NCI-H1436 (cell line): ENCODE measurements at regions not wholly inside any gene's neighbourhood (a gene's known extent, or its start where the extent isn't known, plus 50 kb on each side); places are given as distances from the start of the nearest gene placed in this dataset.

Experiments
- DNase-seq: peaks from one replicate; lab custom pipeline; 2025; lab: John Stamatoyannopoulos, UW

DNA sequence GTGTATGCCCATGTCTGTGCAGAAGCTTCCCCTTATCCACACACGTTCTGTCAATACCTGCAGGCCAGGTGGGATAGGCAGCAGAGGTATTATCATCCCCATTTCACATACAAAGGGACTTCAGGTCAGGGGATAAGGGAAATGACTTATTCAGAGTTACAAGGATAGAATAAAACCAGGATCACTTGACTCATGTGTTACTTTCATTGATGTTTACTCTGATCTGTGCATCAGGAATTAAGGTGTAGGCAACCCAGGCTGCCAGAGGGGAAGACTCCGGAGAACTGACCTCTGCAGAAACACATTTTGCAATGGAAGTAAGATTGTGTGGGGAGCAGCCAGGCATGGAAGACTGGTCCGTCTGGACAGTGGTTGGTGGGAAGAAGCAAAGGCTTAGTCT is 74.2 kb upstream of the FSTL4 start:
- no peak for DNase-seq

DNA sequence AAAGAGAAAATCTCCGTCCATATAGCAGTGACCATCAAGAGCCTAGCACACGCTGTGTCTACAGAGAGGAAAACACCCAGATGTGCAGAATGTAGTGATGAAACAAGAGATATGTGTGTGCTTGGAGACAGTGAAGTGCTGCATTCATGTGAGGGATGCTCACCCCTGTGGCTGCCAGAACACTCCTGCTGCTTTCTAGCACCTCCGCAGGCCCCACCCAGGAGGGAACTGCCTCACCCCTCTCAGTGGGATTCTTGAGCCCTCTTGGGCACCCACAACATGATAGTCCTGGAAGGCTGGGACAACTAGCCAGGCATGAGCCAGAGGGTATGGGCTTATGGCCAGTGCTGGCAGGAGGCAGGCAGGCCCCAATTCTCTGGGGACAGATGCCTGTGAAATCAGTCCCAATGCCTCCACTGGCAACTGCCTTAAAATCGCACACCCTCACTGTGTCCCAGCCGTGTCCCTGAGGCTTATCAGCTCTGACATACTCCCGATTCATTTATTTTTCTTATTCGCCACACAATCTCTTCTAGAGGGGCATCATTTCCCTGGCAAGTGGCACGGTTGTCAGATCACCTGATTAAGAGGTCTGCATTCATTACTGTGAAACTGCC is 73.2 kb upstream of the FSTL4 start:
- DNase-seq: no peak

DNA sequence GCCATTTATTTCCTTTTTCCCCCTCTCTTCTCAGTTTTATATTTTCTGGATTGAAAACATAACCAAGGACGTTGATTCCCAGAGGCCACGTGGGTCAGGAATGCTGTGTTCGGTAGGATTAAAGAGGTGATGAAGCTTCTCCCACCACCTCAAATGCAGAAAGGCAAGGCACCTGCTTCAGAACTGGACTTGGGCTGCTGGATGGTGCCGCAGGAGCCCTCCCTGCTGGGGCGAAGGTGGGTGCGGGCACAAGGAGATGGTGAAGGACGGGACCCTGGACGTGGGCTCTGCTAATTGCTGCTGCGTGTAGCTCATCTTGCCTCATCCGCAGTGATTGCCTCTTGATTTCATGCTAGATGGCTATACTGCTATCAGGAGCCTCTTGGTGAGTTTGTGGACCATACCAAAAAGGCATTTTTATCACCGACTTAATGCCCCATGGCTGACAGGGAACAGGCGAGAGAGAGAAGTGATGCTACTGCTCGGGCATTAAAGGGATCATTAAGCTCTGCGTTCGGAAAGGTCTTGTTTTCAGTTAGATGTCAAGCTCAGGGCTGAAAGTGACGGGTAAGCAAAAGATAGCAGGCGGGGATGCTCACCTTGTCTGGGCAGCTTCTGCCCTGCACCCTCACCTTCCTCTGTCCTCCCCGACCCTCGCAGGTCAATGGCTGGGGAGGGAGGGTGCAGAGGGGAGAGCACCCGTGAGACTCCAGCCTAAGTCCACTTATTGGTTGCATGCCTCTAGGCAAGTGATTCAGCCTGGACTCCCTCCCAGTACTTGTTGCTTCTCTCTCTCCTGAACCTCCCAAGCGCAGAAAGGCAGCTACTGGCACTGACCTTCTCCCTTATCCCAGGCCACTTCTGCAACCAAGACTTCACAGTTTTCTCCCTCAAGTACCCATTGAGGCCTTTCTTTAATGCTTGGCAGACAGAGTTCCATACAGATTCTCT is 71.6 kb upstream of the FSTL4 start:
- no peak for DNase-seq

DNA sequence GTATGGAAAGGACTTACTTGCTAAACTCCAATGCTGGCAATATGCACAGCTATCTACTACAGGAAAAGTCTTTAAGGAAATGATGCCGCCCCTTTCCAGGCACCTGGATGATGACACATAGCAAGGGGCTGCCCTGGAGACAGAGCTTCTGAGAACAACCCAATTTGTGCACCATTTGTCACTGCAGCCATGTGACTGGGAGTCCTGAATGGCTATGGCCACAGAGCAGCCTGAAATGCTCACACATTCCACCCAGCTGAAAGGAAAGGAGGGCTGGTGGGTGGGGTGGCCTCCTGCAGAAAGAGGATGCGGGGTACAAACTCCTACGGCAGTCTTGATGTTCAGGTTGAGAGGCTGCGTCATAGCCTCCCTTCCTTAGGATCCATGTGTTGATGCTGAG is 70.1 kb upstream of the FSTL4 start:
- no peak for DNase-seq

DNA sequence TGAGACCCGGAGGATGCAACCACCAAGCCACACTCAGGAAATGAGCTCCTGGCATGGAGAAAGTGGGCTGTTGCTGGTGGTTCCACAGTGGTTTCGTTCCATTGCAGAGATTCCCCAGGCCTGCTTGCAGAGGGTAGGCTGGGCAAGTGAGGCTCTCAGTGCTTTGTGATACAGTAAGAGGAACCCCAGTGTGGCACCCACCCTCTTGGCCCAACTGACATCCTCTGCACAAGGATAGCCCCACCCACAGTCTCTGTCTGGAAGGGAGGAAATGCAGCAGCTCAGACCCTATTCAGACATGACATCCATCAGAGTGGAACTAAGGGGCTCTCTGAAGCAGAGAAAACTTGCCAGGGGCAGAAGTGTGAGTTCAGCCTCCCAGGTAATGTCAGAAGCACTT is 69.6 kb upstream of the FSTL4 start:
- no peak for DNase-seq

DNA sequence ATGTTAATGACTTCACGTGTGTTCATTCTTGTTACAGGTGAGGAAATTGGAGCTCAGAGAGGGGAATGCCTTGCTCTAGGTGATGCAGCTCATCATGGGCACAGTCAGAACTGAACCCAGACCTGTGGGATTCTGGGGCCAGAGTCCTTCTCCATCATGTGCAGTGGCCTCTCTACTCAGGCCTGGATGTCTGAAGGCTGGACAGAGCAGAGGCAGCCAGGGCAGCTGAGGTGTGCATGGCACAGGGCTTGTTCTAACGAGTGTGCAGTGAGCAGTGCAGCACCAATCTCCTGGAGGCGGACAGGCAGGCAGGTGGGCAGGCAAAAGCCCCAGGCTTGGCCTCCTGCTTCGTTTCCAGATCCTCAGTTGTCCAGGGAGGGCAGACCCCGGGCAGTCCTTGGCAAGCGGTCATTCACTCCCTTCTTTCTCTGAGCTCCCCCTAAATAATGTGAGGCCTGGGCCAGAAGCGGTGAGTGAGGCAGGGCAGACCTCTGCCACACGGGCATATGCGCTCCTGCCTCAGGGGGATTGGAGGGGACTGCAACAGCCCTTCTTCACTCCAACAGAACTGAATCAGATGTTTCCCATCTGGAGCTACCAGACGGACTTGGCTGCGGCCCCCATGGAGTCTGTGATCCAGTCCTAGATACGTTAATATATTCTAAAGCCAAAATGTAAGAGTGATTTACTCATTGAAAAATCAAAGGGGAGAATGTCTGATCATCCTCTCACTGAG is 68.7 kb upstream of the FSTL4 start:
- DNase-seq: no peak

DNA sequence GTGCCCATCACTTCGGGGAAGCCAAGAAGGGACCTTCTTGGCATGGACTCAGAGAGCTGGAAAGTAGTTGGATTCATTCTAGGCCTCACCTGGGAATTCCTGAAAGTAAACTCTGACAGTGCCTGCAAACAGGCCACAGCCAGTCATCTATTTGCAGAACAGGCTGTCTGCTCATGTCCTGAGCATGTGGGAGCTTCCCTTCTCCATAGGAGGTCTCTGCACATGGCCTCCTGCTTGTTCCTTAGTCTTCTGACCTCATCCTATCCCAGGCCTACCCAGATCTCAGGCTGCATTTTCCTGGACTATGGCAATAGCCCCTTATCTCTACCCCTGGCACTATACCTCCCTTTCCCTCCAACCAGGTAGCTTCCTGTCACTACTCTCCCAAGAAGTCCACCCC is 67.2 kb upstream of the FSTL4 start:
- no peak for DNase-seq

DNA sequence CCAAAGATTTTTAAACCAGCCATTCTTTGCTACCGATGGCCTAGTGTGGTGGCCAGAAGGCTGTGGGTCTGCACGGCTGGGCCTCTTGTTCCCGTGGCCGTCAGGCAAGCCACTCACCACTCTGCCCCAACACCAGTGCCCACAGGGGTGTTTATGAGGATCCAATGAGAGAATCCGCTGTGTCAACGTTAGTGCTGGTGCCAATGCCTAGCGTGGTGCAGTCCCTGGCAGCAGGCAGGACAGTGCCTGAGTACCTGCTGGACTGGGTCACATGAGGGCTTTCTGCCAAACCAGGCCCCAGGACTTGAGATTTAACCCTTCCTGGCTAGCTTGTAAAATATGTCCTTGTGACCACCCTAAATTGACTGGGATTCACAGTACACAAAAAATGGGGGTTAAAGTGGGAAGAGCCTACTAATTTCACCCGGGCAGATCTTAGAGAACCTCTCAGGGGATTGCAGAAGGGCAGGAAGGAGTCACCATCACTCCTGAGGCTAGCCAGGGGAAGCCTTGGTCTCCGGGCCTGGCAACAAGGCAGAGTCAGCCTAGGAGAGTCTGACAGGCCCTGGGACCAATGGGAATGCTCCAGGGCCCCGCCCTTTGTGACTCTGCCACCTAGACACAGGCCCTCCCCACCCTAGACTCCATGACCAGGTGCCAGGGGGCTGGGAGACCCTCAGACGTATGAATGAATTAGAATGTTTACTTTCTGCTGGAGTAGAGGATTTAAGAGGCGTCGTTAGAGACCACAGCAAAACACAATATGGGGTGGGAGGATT is 63.2 kb upstream of the FSTL4 start:
- no peak for DNase-seq

DNA sequence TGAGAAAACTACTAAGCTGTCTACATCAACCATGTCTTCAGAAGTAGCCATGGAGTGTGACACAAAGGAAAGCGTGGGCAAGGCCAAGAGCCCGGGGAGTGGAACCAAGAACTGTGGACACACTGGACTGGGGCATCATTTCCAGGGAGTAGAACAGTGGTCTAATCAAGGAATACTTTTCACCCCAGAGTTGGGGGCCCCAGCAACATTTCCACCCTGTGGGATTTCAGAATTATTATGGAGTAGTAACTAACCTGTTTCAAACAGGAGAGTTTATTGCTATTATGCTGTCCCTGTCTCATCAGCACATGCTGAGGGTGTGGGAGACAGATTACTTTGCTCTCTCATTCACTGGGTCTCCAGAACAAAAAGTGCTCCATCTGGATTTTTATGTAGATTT is 58.0 kb upstream of the FSTL4 start:
- DNase-seq: no peak

DNA sequence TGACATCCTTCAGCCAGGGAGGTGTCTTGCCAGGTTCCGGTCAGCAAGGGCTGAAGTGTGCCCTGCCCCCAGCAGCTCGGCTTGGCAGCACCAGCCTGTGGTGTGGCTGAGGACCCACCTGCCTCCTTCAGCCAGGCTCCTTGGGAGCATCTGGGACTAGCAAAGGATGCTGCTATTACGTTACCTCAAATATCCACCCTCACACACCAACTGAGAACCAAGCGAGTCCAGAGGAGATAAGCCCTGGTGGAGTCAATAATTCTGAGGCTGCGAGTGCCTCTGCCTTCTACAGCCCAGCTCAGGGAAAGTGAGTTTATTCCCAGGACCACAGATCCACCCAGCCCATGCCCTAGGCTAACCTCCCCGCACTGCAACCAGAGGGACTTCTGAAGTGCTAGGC is 57.1 kb upstream of the FSTL4 start:
- DNase-seq: no peak

DNA sequence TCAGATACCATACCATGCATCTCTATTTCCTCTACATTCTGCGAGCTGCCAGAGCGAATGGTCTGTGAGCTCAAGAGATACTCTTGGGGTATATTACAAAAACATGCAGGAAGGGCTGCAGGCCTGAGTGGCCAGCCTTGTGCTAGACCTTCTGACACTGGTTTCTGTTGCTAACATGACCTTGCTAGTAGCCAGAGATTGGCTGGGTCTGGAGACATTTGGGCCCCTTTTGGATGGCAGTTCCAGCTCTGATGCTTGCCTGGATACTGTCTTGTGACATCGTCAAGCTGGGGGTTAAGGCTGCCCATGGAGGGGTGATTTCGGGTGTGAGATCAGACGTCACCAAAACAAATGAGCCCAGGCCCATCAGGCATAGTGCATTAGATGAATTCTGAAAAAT is 56.1 kb upstream of the FSTL4 start:
- no peak for DNase-seq

DNA sequence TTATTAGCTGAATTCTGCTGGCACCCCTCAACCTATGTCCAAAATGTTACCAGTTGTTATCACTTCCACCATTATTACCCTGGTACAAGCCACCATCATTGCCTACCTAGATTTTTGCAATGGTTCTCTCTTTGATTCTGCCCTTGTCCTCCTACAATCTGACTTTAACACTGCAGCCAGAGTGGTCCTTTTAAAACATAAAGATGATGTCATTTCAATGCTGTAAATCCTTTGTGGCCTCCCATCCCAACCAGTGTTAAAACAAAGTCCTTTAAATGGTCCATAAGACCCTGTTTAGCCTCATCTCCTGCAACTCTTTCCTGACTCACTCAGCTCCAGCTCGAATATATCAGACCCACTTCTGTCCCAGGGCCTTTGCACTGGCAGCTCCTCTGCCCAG is 54.9 kb upstream of the FSTL4 start:
- no peak for DNase-seq

DNA sequence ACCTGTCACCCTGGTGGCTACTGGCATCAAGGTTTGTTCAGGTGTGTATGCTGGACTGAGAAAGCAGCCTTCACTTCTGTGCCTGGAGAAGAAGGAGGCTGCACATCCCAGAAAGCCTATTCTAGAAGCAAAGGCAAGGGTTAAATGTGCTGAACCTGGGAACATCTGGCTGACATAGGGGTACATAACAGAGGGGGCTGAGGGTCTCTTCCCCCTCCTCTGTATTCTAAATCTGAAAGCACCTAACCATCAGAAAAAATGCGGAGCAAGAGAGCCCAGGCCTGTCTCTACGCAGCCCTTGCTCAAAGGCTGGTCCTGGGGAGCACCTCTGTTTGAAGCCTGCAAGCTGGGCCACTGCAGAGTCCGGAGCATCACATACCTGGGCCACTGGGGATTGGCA is 53.2 kb upstream of the FSTL4 start:
- no peak for DNase-seq

DNA sequence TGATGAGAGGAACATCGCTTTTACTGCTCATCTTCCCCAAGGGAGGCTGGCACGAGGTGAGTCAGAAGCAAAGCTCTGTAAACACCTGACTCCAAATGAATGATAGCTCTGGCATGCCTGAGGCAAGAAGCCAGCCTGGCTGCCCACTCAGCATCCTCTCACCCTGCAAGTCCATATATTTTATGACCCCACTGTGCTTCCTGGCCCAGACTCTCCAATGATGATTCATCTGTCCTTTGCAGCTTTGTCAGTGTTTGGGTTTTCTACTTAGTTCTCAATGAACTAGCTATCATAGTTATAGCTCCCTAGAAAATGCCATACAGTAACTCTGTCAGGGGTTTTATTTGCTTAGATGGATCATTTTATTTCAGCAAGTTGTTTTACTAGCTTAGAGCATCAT is 52.1 kb upstream of the FSTL4 start:
- DNase-seq: no peak

DNA sequence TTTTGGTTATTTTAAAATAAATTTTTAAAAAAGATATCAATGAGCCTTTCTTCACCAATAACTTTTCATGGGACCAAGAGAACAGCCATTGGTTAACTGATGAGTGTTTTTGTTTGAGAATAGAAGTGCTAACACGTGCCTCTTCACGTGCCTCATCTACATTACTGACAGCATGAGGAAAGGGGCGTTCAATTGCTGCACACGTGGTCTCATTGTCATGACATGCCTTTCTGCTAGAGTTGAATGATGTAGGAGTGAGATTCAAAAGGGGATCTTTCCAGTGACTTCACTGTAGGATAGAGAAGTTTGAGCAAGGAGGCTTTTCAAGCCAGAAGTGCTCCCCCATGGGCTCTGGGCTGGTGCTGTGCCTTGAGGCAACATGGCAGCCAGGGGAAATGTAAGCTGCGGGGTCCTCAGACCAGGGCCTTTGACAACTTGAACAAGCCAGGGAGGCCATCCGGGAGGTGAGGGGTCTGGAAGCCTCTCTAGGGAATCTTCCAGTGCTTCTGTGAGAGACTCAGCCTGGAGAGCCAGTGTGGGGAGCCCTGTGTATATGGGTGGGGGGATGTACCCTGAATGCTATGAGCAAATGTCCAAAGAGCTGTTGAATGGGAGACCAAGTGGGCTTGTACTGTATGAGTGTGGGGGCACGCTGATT is 51.2 kb upstream of the FSTL4 start:
- DNase-seq: no peak

DNA sequence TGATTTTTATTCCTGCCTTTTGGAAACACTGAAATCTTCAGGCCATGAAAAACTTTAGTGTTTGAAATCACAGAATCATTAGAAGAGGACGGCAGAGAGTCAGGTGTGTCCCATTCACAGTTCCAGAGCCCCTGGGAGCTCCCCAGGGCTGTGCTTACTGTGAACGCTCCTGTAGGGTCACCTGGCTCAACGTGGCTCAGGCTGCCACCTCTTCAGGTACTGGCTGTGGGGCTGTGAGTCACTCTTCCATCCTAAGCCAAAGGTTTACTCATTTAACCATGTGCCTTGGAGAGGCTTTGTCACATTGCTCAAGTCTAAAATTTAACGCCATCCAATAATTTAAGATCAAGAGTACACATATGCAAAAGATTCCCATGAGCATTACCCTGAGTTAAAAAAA is 50.2 kb upstream of the FSTL4 start:
- no peak for DNase-seq
